GM19463 (cell line): ENCODE measurements at regions not wholly inside any gene's neighbourhood (a gene's known extent, or its start where the extent isn't known, plus 50 kb on each side); places are given as distances from the start of the nearest gene placed in this dataset.
"Not testable (repeated sequence)": the region's sequence is repeated elsewhere in the genome, so short reads cannot be mapped to it uniquely, and the experiment has no call there.

Experiments
- ATAC-seq: cut with Tn5 transposase; IDR thresholded peaks from one replicate; pipeline ENCODE4 v1.9.1; 2021; ENCODE audit warnings: mild to moderate bottlenecking, moderate library complexity; ENCODE audit not compliant: unreplicated experiment

GRCh38 chr3:29176501-29176900 lies 104.4 kb upstream of the RBMS3 start:
- ATAC-seq, result no peak

- ATAC-seq, result no peak
Observed at GRCh38 chr3:29178809-29179793, 101.8 kb upstream of the RBMS3 start.

- ATAC-seq, result no peak
Observed at GRCh38 chr3:29181149-29181780, 99.6 kb upstream of the RBMS3 start.

- ATAC-seq, result no peak
Observed at GRCh38 chr3:29181872-29182271, 99.0 kb upstream of the RBMS3 start.

GRCh38 chr3:29182828-29183227 lies 98.0 kb upstream of the RBMS3 start:
- ATAC-seq, result not testable (repeated sequence)

- ATAC-seq, result no peak
Observed at GRCh38 chr3:29183346-29184087, 97.4 kb upstream of the RBMS3 start.

- no peak for ATAC-seq
Observed at GRCh38 chr3:29185706-29186105, 95.2 kb upstream of the RBMS3 start.

GRCh38 chr3:29186131-29186599 lies 94.7 kb upstream of the RBMS3 start:
- no peak for ATAC-seq

GRCh38 chr3:29186982-29187725 lies 93.7 kb upstream of the RBMS3 start:
- no peak for ATAC-seq

- no peak for ATAC-seq
Observed at GRCh38 chr3:29189328-29189727, 91.5 kb upstream of the RBMS3 start.

GRCh38 chr3:29194139-29194538 lies 86.7 kb upstream of the RBMS3 start:
- no peak for ATAC-seq

GRCh38 chr3:29195056-29195455 lies 85.8 kb upstream of the RBMS3 start:
- ATAC-seq, result no peak

- no peak for ATAC-seq
Observed at GRCh38 chr3:29201604-29202003, 79.3 kb upstream of the RBMS3 start.

- ATAC-seq, result no peak
Observed at GRCh38 chr3:29202378-29202777, 78.5 kb upstream of the RBMS3 start.

- ATAC-seq, result no peak
Observed at GRCh38 chr3:29203851-29204250, 77.0 kb upstream of the RBMS3 start.

GRCh38 chr3:29207427-29207826 lies 73.4 kb upstream of the RBMS3 start:
- no peak for ATAC-seq

- no peak for ATAC-seq
Observed at GRCh38 chr3:29212789-29213433, 68.0 kb upstream of the RBMS3 start.

GRCh38 chr3:29214009-29214658 lies 66.7 kb upstream of the RBMS3 start:
- ATAC-seq, result no peak

GRCh38 chr3:29215948-29216347 lies 64.9 kb upstream of the RBMS3 start:
- ATAC-seq, result no peak

- no peak for ATAC-seq
Observed at GRCh38 chr3:29226706-29227105, 54.2 kb upstream of the RBMS3 start.
